IPS DF 4.7 (cell line): ENCODE measurements at regions not wholly inside any gene's neighbourhood (a gene's known extent, or its start where the extent isn't known, plus 50 kb on each side); places are given as distances from the start of the nearest gene placed in this dataset.

Source experiments
- DNase-seq: peaks from one replicate; pipeline ENCODE4 v3.0.0-alpha.2; 2013; ENCODE audit warnings: low spot score; ENCODE audit errors: extremely low read depth

DNA sequence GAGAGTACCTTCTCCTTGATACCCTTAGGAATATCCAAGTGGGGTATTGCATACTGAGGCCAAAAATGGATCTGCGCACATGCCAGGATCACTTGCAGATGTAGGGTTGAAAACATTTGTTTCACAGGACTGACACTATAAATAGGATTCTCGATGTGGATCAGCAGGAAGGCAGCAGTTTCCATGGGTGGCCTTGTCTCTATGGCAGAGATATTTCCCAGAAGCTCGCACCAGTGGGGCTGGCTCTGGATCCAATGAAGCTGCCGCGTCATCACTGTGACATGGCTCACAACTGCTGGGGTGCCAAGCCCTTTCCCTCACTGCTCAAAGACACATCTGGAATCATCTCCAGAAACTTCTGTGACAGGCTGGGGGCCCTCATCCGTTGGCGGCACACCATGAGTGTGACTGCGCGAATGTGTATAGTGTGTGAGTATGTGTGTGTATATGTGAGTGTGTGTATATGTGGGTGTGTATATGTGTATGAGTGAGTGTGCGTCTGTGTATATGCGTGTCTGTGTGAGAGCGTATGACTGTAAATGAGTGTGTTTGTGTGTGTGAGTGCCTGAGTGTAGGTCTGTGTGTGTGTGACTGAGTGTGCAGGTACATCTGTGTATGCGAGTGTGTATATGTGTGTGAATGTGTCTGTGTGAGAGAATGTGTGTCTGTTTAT is 182.5 kb downstream of the GAS1 start:
- DNase-seq = no peak

DNA sequence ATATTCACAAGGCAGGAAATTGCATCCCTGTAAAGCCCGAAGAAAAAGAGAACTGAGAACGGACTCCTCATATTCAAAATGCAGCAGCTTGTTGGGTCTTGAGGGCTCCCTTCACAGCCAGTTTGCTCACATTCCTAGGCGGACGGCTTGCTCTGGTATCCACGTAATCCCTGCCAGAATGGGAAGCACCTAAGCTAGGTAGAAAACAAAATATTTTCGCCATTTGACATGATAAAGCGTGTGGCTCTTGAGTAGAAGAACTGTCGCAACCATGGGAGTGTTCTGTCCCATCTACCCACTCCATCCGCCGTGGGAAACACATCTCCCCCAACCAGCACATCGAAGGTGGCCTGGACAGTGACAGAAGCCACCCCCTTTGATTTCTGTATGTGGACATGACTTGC is 183.1 kb downstream of the GAS1 start:
- DNase-seq = no peak

DNA sequence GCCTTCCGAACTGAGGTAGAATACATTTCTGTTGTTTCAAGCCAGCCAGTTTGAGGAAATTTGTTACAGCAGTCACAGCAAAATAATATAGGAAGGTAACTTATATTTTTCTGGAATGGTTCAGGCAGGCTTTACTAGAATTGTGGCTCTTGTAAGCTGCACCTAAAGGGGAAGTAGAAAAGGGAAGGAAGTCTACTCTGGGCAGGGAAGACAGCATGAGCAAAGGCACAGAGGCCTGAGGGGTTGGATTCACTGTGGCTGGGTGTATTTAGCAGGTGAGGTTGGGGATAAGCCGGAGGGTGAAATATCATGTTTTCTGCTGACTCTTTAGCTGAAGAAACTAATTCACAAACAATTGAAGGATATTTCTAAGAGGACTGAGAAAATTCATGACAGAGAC is 183.5 kb downstream of the GAS1 start:
- no peak for DNase-seq

DNA sequence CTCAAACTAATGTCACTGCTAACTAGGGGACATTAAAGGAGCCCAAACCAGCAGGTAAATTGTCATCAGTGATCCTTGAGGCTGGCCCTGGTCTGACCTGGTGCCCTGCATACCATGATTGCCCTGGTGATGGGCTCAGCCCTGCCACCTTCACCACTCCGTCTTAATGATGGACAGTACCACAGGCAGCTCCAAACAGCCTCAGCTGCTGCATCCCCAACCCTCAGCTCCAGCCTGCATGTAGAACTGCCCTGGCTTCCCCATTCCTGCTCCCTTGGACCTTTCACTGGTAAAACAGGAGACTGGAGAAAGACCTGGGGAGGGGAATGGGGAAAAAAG is 190.0 kb downstream of the GAS1 start:
- DNase-seq = no peak

DNA sequence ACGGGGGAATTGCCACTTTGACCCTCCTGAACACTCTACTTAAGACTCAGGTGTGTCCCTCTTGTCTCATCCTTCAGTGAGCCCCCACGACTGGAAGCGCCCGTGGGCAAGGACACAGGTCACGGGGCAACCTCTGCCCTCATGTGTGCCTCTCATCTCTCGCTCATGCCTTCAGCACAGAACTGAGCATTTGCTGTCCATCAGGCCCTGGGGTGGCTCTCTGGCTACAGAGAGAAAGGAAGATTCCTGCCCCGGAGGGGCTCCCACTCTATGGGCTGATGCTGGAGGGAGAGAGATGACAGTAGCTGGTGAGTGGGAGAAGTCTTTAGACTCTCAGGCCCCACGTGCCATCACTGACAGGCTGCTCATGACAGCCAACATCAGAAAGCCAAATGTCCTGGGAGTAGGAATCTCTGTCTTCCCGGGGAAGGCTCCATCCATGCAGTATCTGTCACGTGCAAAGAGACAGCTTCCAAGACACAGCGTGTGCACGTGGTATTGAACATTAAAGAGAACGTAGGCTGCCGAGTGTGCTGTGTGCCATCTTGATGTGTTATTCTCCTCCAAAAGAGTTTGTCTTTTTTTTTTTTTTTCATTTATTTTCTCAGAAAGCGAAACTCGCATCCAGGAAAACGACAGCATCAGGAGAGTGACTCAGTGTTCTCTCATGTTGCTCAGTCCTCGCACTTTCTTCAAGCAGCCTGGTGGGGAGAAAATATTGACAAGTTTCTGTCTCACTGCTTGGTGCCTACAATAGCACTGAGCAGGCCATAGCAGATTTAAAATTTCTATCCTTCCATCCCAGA is 190.5 kb downstream of the GAS1 start:
- DNase-seq = no peak

DNA sequence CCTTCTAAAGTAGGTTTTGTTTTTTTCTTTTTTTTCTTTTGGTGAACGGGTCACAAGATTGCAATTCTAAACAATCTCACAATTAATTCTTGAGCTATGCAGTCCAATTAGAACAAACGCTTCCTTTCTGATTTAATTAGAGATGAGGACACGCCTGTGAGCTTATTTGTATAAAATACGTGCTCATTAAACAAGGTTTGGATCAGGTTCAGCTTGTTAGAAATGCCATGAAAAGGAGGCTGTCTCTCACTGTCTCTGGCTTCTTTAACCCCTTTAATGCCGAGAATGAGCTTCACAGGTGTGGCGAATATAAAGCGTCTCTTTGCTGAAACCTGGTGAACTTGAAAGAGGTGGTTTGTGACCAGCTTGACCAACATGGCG is 191.8 kb downstream of the GAS1 start:
- no peak for DNase-seq

DNA sequence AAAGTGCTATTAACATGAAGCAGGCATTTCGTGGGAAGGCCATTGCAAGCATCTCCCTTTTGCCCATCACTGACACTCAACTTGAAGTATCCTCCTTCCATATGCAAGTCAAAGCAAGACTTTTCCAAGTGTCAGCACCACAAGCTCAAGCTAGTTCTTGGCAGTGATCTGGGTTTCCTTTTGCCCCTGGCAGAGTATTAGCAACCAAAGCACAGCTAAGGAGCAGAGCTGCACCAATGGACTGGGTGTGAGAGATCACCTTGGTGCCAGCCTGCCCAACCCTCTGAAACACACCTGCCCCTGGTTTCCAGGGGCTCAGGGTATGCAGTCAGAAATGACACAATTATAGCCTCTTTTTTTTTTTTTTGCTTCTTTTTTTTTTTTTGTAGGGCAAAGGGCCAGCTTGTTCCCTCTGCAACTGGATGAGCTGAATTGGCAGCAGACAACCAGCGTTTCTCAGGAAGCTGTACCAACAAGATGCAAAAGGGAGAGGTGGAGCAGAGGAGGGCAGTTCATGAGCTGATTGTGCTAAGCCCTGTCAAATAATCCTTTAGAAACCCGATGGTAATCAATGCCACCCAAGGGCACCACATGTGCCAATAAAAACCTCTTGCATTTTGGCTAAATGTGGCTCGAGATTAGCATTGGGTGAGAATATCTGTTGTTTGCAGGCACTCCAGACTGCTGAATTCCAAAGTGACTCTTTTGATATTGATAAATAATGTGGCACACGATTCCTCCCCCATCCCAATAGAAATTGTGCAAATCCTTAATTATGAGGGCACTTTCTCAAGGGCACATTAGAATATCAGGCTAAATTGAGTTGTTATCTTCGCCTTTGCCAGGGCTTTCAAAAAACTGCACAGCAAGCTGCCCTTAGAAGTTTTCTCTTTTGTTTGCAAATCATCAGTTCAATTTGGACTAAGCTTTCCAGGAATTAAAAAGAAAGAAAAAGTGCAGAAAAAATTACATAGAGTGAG is 192.4 kb downstream of the GAS1 start:
- no peak for DNase-seq

DNA sequence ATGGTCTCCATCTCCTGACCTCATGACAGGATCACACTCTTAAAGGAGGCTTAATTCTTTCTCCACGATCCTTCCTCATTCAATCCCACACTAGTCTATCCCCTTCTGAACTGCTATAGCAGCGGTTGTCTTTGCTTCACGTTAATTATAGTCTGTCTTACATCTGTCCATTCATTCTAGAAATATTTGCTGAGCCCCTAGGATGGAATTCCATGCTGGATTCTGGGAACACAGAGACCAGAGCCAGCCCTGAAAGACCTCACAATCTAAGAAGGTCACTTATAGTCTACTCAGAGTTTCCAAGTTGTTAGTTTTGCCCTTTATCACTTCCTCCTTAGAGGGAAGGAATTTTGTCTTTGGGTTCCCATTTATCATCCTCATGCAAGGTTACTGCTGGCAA is 193.5 kb downstream of the GAS1 start:
- DNase-seq = no peak

DNA sequence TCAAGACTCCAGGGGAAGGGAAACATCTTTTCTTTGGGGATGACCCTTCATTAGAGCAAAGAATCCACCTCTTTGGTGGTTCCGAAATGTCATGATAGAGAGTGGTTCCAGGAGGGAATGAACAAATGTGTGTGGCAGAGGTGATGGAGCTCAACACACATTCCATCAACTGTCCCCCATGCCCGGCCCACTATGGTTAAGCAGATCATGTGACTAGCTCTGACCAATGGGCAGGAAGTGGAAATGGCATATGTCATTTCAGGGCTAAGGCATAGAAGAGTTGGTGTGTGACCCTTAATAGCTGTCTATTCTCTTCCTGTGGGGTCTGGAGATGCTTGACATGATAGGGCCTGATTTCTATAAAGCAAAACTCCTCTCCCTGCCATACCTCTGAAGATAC is 194.6 kb downstream of the GAS1 start:
- DNase-seq = no peak

DNA sequence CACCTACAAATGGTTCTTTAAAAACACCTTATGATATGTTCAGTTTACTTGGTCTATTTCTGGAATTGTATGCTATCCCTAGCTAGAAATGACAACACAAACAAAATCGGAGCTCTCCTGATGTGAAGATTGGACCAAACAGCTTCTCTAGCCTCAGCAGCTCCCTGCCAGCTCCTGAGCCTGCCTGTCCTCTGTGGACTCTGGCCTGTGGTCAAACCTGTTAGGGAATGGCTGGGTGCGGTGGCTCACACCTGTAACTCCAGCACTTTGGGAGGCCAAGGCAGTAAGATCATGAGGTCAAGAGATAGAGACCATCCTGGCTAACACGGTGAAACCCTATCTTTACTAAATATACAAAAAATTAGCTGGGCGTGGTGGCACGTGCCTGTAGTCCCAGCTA is 195.3 kb downstream of the GAS1 start:
- DNase-seq = no peak

DNA sequence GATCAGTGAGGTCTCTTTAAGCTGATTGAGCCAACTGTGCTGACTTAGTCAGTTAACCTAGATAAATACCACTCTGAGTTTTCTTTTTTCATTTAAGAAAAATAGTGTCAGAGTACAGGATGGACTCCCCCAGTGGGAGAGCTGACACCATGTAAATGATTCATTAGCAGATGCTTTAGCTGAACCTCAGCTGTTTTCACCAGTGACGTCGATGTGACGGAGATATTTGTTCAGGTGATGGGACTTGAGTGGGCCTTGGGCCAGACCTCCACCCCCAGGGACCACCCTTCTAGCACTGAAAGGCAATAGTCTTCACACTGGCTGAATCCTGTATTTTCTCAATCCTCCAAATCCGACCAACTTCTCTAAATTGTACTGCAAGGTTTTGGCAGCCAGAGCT is 196.1 kb downstream of the GAS1 start:
- DNase-seq = no peak

DNA sequence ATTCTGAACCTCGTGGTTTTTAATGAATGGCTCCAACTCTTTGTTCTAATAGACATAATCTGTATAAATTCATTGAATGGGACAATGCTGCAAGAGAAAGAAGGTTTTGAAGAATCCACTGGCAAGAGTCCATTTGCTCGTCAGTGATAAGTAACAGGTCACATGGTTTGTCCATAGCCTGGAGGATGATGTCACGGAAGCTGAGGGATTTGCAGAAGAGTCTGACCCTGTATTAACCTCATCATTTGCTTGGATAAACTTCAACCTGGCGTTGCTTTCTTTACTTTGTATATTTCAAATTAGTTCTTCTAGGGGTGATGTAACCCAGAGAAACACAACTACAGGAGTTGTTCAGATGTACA is 197.4 kb downstream of the GAS1 start:
- no peak for DNase-seq

DNA sequence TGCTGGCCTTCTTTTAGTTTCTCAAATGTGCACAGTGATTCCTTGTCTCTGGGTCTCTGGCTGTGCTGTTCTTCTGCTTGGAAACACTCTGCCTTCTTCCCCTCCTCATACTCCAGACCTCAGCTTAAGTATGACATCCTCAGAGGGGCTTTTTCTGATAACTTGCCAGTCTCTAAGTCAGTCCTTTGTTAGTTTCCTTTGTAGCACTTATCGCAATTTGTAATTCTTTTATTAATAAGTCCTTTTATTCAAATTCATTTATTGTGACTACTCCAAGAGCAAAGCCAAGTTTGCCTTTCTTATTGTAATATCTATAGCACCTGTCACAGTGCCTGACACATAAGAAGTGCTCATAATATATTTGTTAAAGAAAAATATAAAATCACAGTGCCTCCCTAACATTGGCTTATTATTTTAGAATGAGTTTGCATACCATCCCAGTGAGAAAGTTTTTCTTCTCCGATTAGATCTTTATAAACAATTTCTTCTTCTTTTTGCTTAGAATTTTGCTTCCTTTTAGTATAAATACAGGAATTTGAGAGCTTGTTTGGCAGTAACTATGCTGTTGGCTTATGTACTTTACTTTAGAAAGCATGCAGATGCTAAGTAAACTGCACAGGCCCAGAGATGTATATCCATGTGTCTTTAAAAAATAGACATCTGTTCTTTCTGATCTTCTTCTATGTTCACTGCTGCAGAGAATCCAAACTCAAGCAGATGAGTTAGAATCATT is 198.0 kb downstream of the GAS1 start:
- no peak for DNase-seq

DNA sequence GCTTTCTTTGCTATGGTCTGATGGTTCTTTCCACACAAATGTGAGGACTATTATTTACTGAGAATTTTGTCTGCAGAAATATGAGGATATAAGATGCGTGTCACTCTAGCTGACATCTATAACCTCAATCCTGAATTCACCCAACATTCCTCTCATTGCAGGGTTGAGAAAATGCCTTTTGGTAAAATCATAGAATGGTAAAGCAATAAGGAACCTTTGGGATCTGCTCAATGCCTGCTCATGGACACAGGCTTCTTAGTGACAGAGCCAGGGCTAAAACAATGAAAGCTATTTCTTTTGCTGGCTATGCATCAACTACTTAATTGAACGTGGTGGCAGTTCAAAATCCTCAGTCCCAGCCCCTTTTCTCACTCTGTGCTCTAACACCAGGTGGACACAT is 199.6 kb downstream of the GAS1 start:
- DNase-seq = no peak

DNA sequence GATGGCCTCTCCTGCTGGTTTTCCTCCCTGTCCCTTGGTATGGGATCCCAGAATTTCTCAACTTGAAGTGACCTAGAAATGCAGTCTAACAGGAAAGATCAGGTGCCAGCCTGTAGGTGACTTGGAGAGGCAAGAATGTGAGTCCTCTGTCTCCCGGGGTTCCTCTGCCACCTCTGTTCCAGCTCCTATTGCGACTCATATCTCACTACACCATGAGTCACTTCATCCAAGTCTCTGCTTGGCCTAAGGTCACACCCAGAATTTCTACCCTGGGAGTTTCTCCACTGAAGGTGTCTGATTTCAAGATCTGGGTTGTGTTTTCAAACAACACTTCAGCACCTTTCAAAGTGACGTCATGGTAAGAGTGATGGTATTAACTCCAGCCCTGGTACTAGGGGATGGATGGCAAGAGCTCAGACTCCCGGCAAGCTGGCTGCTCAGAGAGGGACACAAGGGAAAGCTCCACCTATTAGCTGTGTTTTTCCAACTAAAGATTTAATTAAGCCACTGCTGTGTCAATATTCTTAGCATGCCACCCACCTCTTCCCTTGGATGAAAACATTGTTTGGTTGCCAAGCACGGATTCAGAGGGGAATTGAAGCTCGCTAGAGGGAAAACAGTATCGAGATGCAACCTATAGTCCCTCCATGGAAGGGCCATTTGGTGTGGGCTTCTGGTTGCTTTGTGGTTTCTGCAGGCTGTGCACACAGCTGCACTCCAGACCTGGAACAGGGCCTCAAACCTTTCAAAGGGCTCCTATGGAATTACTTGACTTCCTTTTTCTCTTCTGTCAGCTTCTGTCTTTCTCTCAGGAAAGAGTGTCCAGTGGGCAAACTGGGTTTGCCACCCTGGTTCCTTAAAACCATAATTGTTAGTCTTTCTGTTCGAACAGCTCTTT is 205.7 kb downstream of the GAS1 start:
- no peak for DNase-seq

DNA sequence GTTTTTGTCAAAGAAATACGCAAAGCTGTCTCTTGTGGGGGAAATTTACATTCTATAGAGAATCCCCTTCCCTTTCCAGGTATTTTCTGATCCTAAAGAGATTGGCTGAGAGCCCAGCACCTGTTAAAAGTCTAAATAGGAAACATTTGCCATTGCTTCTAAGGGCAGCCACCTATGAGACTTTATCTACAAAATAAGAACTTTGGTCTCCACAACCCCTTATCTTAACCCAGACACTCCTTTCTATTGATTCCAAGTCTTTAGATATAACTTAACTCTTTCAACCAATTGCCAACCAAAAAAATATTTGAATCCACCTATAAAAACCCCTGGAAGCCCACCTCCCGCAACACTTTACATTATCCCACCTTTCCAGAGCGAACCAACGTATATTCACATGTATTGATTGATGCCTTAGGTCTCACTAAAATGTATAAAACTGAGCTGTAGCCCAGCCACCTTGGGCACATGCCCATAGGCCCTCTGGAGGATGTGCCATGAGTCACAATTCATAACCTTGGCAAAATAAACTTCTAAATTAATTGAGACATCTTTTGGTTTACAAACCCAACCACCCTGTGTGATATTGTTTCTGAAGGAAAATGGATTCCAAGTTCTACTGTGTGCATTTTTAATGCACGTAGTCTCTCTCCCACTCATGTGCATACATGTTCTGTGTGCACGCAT is 211.4 kb downstream of the GAS1 start:
- DNase-seq = no peak

DNA sequence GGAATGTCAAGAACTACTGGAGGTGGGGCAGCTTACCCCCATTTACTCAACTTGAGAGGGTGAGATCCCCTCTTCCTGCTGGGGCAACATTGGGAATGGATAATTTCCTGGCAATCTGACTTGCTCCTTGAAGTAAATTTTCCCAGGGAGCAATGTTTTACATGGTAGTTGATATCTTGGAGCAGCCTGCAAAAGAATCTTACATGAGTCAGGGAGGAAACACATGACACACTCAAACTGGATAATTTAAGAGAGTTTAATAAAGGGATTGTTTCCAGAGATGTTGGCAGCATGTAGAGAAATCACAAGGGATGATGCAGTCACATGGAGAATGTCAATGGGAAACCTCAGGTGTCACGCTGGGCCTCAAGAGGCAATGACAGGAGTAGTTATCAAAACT is 212.5 kb downstream of the GAS1 start:
- no peak for DNase-seq

DNA sequence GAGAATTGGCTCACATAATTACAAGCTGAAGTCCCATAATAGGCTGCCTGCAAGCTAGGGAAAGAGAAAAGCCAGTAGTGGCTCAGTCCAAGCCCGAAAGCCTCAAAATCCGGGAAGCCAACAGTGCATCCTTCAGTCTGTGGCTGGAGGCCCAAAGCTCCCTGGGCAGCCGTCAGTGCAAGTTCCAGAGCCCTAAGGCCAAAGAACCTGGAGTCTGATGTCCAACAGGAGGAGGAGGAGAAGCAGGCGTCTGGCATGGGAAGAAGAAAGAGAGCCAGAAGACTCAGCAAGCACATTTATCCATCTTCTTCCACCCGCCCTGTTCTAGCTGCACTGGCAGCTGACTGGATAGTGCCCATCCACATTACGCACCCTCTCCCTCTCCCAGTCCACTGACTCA is 213.4 kb downstream of the GAS1 start:
- DNase-seq = no peak

DNA sequence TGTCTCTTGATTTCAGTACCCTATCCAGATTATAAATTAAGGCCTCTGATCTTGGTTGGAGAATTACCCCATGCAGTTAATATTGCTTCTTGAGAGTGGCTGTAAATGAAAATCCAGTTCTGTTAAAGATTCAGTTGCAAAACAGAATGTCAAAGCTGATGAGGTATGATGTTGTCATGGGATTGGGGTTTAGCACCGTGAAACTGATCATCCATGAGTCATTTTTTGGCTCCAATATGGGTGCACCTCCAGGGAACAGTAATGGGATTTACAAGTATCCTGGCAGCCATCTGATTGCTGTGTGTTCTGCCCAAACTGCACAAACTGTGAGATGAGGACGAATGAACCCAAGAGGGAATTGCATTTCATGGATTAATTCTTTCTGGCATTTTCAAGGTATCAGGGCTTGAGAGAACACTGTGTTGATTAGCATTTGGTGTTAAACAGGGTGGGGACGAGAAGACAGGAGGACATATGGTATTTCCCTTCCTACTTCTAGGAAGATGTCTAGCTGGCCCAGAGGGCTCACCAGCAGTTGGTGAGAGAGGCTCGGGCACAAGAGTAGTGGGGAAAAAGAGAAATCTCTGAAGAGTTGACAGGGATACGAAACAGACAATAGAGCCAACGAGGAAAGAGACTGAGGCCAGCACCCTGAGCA is 214.7 kb downstream of the GAS1 start:
- DNase-seq = no peak
